Central memory CD4-positive, alpha-beta T cell (primary cell): ENCODE measurements at regions not wholly inside any gene's neighbourhood (a gene's known extent, or its start where the extent isn't known, plus 50 kb on each side); places are given as distances from the start of the nearest gene placed in this dataset.
"Not testable (repeated sequence)": the region's sequence is repeated elsewhere in the genome, so short reads cannot be mapped to it uniquely, and the experiment has no call there.

Experiments
- DNase-seq: peaks from one replicate; pipeline ENCODE4 v3.0.0; 2022

DNA sequence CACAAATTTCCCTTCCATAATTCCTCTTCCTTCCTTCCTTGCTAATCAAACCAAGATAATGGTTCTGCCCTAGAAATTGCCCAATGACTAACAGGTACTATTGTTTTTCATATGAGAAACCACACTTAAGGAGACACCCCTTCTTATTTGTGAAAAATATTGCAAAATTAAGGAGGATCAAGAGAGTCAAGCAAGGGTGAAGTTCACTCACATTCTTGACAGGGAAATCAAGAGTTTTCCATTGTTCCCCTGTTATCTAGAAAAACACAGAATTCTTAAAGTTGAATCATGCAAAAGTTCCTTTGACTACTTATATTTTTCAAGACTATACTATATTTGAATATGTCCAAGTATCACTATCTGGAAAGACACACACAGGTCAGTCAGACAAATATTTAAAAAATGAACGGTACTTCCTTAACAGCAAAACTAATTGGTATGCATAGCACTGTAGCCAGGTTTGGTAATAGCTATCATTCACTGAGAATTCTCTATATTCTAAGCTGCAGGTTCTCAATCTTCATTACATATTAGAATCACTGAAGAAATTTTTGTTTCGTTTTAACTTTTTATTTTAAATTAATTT lies 897.2 kb downstream of the DIAPH3 start:
- no peak for DNase-seq

GRCh38 chr13:59269476-59269875 lies 894.3 kb downstream of the DIAPH3 start:
- DNase-seq = no peak

DNA sequence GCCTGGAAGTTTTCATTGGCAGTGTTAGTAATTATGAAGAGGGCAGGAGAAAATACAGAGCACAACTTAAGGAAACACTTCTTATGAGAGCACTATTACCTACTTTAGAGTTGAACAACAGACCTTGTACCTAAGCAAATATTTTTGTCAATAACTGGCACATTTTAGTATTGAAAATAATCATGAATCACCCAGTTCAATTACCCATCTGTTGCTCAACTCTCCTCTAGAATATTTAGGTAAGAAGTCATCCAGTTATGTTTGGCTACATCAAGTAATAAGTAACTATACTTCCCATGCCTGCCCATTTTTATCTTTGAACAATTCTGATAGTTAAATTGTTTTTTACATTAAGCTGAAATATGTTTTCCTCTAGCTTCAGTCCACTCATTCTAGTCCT lies 893.4 kb downstream of the DIAPH3 start:
- DNase-seq = no peak

DNA sequence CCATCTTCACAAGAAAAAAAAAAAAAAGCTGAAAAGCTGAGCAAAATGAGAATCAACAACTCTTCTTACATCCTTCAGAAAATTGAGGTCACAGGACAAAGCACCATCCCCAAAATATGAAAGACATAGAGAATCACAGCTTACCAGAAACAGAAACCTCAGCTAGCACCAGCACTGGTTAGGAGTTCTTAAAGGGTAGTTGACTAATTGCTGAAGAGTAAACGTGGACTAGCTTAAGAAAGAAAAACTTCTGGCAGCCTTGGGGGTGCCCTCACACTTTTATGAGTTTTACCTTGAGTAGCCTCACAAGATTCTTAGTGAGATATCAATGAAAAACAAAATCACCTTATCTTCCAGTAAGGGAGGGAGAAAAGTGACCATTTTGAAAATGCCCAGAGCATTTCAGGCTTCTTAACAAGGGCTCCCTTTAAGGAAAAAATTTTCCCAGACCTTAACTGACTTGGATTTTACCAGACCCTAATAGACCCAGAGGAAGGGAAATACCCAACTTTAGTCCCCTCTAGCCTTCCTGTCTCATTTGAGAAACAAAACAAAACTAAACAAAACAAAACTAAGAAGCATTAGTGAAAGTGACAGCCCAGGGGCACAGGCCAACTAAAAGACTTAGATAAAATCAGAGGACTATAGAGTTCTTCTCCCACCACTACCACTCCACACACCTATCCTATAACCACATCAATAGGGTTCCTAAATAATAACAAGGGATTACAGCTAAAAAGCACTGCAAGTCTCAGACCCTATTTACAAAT lies 888.6 kb downstream of the DIAPH3 start:
- DNase-seq = no peak

DNA sequence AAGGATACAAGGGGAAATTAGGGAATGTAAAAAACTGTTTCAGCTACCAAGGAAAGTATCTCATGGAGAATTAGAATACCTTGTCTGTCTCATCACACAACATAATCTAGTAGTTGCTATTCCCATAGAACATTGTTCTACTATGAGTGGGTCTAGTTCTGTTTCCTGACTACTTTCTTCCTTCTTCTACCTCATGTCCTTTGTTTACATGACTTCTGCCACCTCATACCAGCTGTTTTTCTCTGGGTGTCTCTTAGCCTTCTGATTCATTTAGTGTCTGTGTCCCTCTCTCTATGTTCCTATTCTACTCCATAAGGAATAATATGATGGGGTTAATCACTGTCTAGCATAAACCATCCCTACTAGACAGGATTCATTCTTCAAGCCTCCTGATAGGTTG lies 887.3 kb downstream of the DIAPH3 start:
- no peak for DNase-seq

DNA sequence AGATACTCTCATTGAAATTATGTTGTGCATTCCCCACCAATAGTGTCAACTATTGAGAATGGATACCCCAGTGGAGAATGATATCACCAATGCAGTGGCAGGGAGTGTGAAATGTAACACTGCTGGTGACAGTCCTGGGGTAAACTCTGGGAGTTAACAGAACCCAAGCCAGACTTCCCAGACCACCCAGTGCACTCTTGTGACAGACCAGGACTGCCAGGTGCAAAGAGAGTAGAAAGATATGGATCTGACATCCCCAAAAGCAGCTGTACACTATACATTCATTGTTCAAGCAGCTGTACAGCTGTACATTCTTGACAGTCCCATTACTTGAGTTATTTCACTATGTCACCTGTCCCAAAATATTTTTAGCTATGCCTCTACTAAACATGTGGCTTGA lies 886.6 kb downstream of the DIAPH3 start:
- no peak for DNase-seq

DNA sequence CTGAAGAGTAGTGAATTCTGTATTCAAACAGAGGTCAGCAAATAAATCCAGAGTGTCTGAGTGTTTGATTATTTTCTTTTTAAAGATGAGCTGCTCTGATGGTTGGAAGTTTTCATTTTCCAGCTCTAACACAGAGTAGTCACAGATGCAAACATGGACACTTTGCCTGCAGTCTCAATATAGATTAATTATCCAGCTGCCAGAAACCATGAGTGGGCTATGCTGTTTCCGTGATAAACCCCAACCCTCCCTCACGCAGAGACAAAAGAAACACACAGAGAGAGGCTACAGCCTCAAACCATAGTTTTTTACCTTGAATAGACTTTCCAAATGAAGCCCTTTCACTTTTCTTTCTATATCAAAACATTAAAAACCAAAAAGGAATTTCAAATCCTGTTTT lies 884.7 kb downstream of the DIAPH3 start:
- no peak for DNase-seq

DNA sequence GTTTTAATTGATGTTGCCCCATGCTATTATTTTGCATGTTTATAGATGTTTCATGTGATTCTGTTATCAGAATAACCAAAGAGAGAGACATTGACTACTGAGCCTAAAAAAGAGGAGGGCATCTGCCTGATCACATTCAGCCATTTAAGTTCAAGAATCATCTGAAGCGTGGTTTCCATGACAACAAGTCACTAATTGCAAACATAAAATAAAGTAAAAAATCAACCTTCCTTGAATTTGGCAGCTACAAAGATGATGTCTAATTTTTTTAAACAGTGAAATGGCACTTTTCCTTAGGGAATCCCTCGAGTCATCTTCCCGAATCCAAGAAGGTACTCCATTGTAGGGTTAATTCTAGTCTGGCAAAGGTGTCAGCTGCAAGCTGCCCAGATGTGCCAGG lies 884.2 kb downstream of the DIAPH3 start:
- no peak for DNase-seq

GRCh38 chr13:59280297-59280696 lies 883.4 kb downstream of the DIAPH3 start:
- no peak for DNase-seq

DNA sequence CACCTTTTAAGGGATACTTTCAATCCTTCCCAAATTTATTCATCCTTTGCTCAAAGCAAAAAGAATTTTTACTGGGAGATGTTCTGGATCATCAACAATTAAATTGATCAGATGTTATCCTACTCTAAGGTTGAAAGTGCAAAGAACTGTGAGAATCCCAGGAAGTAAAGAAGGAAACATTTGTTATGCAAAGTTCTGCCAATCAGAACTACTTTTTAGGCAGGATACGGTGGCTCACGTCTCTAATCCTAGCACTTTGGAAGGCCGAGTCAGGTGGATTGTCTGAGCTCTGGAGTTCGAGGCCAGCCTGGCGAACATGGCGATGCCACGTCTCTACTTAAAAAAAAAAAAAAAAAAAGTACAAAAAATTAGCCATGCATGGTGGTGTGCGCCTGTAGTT lies 882.3 kb downstream of the DIAPH3 start:
- DNase-seq = no peak

- not testable (repeated sequence) for DNase-seq
Measured at GRCh38 chr13:59292240-59292639, 871.5 kb downstream of the DIAPH3 start.

GRCh38 chr13:59299584-59299983 lies 864.1 kb downstream of the DIAPH3 start:
- DNase-seq = no peak

DNA sequence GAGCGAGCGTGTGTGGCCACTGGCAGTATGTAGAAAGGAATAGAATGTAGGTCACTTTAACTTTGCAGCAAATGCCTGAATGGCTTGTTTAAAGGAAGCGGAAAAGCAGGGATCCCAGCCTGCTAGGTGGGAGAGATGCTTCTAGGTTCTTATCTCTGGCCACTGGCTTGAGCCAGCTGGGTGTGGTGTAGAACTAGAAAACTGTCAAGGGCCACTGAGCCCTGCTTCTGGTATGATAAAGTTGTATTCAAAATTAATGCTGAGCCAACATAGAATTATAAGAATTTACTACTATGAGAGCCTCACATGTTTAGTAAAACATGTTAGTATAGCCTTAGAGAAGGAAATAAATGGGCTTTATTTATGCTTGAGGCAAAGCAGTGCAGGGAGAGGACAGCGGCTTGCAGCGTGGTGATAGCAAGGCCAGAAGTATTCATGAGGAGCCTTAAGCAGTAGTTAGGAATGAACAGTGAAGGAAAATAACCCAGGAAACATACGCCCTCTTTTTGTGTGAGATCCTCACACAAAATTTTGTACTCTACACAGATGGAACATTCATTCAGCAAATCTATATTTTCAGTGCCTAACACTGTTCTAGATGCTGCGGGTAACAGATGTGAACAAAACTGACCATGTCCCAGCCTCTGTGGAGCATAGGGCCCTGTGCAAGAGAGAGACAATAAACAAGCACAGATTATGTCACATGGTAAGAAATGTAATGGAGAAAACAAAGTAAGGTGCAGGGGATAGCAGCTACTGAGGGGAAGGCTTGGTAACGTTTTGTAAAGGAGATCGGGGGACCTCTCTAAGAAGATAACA lies 863.2 kb downstream of the DIAPH3 start:
- no peak for DNase-seq

DNA sequence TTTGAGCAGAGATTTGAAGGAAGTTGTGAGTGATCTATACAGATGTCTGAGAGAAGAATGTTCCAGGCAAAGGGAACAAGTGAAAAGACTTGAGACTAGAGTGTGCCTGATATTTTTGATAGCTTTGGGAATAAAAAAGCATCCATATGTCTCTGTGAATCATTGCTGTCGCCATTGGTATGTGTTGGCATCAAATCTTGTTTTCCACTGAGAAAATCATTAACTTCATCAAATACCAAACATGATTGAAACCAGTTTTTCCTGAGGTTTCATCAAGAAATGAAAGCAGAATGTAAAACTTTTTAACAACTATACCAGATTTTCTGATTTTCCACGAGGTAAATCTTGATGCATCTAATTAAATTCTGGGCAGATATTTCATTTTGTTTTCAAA lies 862.6 kb downstream of the DIAPH3 start:
- no peak for DNase-seq

DNA sequence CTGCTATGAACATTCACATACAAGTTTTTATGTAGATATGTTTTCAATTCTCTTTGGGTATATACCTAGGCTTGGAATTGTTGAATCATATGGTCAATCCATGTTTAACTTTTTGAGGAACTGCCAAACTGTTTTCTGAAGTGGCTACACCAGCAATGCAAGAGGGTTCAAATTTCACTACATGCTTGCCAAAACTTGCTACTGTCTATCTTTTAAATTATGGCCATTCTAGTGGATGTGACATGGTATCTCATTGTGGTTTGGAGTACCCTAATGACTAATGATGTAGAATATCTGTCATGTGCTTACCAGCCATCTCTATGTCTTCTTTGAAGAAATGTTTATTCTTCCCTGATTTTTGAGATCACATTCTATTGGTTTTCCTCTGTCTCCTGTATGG lies 860.3 kb downstream of the DIAPH3 start:
- no peak for DNase-seq

DNA sequence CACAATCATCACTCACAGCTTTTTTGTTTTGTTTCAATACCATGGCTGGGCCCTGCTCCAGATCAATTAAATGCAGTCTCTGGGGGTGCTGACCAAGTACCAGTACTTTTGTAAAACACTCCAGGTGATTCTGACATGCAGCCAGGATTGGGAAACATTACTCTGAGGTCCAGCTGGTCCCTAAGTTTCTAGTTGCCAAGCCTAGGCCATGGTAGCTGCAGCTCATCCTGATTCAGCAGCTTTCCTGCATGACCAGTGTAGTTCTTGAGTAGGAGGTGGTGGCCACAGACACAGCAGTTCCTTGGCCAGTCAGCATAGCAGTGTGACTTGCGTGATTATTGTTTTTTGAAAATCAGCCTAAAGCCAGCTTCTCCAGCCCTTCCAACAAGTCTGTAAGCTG lies 859.1 kb downstream of the DIAPH3 start:
- DNase-seq = no peak

DNA sequence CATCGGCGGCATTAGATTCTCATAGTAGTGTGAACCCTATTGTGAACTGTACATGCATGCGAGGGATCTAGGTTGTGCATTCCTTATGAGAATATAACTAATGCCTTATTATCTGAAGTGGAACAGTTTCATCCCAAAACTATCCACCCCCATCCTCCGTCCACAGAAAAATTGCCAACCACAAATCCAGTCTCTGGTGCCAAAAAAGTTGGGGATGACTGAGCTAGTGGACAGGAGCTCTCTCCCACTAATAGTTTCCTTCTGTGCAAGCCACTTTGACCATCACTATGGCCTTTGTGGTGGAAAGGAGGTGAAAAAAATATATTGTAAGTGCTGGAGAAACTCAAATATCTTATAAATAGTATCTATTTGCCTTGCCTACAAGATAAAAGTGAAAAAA lies 857.8 kb downstream of the DIAPH3 start:
- no peak for DNase-seq

DNA sequence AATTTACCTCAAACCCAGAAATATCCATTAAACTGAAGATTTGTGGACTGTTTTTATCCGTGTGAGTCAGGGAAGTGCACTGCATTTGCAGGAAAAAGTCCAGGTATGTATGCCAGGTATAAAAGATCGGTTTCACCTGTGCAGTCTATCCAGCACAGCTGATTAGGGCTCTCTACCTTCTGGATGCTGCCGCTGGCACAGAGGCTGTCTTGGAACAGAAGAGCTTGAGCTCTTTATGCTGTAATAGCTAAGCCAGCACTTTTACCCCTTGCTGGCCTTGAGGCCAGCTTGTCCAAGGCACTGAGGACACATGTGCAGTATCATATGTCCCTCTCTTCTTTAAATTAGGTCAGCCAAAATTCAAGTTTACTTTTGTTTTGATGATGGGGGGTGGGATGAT lies 851.0 kb downstream of the DIAPH3 start:
- DNase-seq = no peak

DNA sequence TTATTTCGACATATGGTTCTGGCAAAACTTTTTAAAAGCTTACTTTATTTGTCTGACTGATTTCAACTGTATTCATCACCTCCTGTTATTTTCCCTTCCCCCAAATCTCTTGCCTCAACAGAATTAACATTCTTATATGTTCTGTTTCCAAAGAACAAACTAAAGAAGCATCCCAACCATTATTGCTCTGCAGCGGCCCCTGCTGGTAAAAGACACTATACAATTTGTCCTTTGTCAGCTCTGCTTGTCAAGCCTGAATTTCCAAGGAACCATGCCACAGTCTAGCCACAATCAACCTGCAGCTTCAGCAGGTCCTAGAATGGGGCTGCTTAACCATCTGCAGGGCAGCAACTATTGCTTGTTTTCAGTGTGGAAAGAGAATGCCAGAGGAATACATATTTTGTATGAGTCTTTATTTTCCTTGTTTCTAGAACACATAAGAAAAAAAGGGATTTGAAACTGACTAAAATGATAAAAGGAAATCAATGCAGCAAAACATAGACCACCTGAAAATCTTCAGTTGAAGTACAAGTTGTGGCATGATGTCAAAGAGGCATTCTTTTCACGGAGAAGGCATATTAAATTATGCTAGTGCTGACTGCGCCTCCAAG lies 845.3 kb downstream of the DIAPH3 start:
- DNase-seq = peak; percentile 3

DNA sequence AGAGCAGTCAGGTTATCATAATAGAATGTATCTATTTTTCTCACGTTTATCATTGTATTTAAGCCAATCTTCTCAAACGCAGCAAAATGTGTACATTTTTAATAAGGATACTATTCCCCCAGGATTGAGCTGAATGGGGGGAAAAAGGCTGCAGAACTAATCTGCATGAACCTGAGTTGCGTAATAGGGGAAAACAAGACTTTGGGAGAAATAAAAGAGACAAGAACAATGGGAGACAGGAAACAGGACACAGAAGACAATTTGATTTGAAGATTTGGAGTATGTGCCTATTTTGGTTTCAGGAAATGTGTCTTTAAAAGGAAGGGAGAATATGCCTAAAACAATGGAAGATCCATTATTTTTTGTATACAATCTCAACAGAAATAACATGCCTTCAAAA lies 844.5 kb downstream of the DIAPH3 start:
- no peak for DNase-seq

- DNase-seq = no peak
Measured at GRCh38 chr13:59320021-59320420, 843.7 kb downstream of the DIAPH3 start.

DNA sequence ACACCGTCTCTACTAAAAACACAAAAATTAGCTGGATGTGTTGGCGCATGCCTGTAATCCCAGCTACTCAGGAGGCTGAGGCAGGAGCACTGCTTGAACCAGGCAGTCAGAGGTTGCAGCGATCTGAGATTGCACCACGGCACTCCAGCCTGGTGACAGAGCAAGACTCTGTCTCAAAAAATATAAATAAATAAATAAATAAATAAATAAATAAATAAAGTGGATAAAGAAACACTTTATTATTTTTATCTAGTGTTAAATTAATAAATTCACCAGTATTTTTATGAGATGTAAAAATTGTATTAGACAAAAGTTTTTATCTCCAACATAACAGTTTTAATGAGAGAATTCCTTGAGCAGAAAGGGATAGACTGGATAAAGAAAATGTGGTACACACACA lies 839.3 kb downstream of the DIAPH3 start:
- DNase-seq = not testable (repeated sequence)

GRCh38 chr13:59326717-59327116 lies 837.0 kb downstream of the DIAPH3 start:
- DNase-seq = no peak

GRCh38 chr13:59330764-59331163 lies 833.0 kb downstream of the DIAPH3 start:
- DNase-seq = no peak
